Coronary artery (tissue), 2 donors: ENCODE measurements at regions not wholly inside any gene's neighbourhood (a gene's known extent, or its start where the extent isn't known, plus 50 kb on each side); places are given as distances from the start of the nearest gene placed in this dataset.
"Not testable (repeated sequence)": the region's sequence is repeated elsewhere in the genome, so short reads cannot be mapped to it uniquely, and the experiment has no call there.

Source experiments
- DNase-seq: peaks from one replicate; pipeline ENCODE4 v3.0.0-alpha.2; 2017; ENCODE audit warnings: low spot score
- H3K27ac ChIP-seq, 2 donors: fragments of 200-600 bp; sonication (generic); one replicate each; pipeline ENCODE4 v1.5.1; 2016 to 2019
- H3K4me3 ChIP-seq: fragments of 200-600 bp; sonication (generic); 2 replicates; pipeline ENCODE4 v1.5.1; 2016; ENCODE audit warnings: mild to moderate bottlenecking, moderate library complexity
- TF ChIP-seq, protein P1 (sequence below): fragments of 200-600 bp; sonication (generic); IDR thresholded peaks from one replicate; pipeline ENCODE4 v1.5.1; 2019; ENCODE audit warnings: antibody characterized with exemption

DNA sequence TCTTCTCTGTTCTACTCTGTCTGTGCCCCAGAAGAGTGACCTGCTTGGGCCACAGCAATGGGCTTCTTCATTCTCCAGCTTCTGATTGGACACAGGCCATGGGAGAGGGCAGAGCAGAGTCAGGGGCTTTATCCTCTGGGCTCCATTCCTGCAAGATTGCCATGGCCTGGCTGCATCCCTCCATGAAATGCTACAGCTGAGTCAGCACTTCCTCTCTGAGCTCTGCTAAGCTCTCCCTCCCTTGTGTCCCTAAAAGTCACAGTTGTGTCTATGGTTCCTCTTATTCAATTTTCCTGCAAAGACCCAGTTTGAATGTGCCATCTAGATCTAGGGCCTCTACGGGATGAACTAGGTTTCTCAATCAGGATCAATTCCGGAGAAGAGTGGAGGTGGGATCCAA is 903.8 kb downstream of the TYW1 start:
- Histone ChIP-seq H3K27ac (no peak overlapping the region), H3K4me3 (no peak overlapping the region)
- no peak for DNase-seq
- TF ChIP-seq, protein P1, sequence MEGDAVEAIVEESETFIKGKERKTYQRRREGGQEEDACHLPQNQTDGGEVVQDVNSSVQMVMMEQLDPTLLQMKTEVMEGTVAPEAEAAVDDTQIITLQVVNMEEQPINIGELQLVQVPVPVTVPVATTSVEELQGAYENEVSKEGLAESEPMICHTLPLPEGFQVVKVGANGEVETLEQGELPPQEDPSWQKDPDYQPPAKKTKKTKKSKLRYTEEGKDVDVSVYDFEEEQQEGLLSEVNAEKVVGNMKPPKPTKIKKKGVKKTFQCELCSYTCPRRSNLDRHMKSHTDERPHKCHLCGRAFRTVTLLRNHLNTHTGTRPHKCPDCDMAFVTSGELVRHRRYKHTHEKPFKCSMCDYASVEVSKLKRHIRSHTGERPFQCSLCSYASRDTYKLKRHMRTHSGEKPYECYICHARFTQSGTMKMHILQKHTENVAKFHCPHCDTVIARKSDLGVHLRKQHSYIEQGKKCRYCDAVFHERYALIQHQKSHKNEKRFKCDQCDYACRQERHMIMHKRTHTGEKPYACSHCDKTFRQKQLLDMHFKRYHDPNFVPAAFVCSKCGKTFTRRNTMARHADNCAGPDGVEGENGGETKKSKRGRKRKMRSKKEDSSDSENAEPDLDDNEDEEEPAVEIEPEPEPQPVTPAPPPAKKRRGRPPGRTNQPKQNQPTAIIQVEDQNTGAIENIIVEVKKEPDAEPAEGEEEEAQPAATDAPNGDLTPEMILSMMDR: no peak

DNA sequence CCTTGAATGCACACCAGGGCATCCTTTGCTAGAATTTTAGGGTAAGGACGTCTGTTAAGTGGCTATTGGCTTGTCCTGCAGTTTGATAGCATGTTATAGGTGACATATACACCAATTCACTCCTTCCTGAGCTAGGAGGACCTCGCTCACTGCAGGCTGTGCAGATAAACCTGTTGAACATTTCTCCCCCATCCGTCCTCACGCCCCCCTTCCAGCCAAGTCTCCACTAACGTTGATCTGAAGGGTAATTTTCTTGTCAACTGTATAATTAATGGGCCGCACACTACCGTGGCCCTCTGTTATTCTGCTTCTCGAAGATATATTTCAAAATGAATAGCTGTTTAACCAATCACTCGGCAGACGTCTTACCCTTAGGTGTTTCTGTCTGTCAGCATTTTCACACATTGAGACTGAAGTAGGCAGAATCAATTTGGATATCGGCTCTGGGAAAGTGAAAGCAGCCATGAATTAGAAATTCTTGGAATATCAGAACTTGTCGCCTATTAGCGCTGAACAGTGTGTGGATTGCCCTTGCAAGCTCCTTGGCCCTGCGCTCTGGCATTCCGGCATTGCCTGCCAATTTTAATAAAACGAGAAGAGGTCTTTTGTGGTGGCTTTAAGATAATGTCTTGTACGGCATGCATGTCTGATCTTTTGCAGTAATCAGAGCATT is 905.3 kb downstream of the TYW1 start:
- TF ChIP-seq, protein P1: no peak
- Histone ChIP-seq H3K4me3 (peak overlapping the region; percentile 47), H3K27ac (no peak overlapping the region)
- no peak for DNase-seq

DNA sequence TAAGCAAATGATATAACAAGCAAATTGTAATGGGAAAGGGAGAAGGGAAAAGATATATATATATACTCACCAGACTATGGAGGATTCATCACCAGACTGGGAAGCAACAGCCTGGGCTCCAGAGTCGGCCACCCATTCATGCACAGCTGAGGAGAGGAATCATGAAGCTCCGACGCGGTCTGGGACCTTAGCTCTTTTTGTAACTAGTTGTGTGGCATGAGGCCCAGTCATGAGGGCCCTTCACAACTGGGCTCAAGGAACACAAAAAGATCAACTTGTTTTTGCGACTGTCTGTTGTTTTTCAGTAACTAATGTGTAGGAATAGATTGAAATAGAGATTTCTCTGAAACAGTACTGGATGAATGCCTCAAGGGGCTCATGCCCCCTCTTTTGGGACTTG is 911.2 kb downstream of the TYW1 start:
- Histone ChIP-seq H3K4me3 (no peak overlapping the region), H3K27ac (no peak overlapping the region)
- TF ChIP-seq, protein P1: no peak
- DNase-seq: no peak

DNA sequence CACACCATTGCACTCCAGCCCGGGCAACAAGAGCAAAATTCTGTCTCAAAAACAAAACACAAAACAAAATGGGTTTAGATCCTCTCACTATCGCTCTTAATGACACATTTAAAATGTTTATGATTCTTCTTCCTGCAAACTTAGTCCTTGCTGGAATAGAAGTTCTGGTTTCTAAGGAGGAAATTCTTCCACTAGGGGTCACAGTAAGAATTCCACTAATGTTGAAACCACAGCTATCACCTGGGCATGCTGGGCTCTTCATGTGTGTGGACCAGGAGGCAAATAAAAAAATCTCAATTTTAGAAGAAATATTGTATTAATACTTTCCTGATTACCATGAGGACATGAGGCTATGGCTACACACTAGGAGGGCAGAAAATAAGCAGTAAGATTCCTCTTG is 915.8 kb downstream of the TYW1 start:
- Histone ChIP-seq H3K27ac (no peak overlapping the region), H3K4me3 (no peak overlapping the region)
- TF ChIP-seq, protein P1: no peak
- DNase-seq: no peak

DNA sequence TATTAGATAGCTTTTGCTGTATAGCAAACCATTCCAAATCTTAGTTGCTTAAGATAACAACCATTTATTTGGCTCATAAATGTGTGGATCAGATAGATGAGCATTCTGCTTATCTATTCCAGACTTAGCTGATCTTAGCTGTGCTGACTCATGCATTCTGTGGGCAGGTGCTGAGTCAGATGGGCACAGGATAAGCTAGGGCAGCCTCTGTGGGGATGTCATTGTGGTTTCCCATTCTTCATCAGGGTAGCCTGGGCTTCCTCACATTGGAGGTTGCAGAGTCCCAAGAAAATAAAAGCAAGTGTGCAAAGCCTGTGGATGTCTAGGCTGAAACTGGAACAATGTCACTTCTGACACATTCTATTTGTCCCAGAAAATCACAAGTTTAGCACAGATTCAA is 917.0 kb downstream of the TYW1 start:
- no peak overlapping the region for H3K4me3 ChIP-seq
- no peak for DNase-seq
- TF ChIP-seq, protein P1: no peak

DNA sequence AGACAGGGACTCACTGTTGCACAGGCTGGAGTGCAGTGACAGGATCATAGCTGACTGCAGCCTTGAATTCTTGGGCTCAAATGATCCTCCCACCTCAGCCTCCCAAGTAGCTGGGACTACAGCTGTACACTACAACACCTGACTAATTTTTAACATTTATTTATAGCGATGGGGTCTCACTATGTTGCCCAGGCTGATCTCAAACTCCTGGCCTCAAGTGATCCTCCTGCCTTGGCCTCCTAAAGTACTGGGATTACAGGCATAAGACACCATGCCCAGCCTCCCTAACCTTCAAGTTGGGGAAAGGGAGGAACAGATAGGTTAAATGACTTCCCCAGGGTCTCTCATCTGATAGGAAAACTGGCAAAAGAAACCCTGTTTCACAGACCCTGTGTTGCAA is 919.5 kb downstream of the TYW1 start:
- not testable (repeated sequence) for DNase-seq, H3K27ac ChIP-seq, H3K4me3 ChIP-seq

More for the DNA sequence above, 917.0 kb downstream of the TYW1 start:
- no peak overlapping the region for H3K27ac ChIP-seq

DNA sequence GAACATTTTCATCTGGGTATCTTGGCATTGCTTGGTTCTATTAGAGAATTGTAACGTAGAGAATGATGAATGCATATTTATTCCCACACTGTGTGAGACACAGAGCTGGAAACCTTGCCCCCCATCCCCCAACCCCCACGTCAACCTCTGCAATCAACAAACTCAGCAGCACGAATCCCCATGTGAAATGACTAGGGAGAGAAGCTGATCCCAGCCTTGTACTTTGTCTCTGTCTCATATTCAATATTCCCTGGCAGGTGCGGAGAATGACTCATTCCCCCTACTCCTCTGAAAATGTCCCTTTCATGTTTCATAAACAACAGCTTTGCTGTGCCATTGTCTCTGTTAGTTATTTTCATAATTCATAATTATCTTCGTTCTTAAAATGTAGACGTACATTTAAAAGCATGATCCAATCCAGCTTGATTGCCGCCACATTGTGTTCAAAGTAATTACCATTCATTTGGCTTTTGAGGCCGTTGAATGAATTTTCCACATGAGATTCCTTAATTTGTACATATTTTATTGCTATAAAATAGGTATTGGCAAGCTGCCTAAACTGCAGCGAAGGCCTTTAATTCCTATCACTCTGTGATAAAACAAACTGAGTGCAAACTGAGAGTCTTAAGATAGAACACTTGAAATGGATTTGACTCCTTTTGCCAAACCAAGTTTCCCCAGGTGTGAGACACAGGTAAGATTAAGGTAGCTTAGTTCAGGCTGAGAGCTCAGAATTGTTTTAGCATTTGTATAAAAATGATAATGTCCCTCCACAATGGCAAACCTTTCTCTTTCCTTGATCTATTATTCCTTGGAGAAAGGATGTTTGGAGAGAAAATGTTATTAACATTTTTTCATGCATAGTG is 920.2 kb downstream of the TYW1 start:
- DNase-seq: no peak
- Histone ChIP-seq H3K4me3 (no peak overlapping the region), H3K27ac (no peak overlapping the region)
- TF ChIP-seq, protein P1: no peak
